ENCODE measurements at regions not wholly inside any gene's neighbourhood (a gene's known extent, or its start where the extent isn't known, plus 50 kb on each side); places are given as distances from the start of the nearest gene placed in this dataset.

- Histone ChIP-seq H3K4me1 (no peaks in the 10 kb centered on the region), H3K4me3 (no peak overlapping the region), H3K27ac (no peak overlapping the region), H3K9me3 (peaks cover 0 to 15% (median 0%) of the 10 kb centered on the region in 12 donors), H3K27me3 (peaks cover 0 to 18% (median 0%) of the 10 kb centered on the region in 9 donors), H3K36me3 (no peaks in the 10 kb centered on the region)
- intact Hi-C loops (cut with DNase I) = no loop called here
- 25 to 38% (median 30%) methylated on average over 4 to 5 of the region's 5 CpGs for WGBS, 4 donors
- TF ChIP-seq CTCF (IDR thresholded peaks at IDR 0.05) (no peak), POLR2A (IDR thresholded peaks at IDR 0.05) (no peak)
- ATAC-seq = no peak
- no peak for DNase-seq
Observed at GRCh38 chr2:118255771-118256372, 167.6 kb downstream of the INSIG2 start.

- intact Hi-C loops (cut with DNase I) = no loop called here
- TF ChIP-seq CTCF (IDR thresholded peaks at IDR 0.05) (no peak), POLR2A (IDR thresholded peaks at IDR 0.05) (no peak)
Observed at GRCh38 chr2:118255301-118255700, 167.0 kb downstream of the INSIG2 start.

GRCh38 chr2:118254116-118254515 is 165.8 kb downstream of the INSIG2 start:
- H3K36me3 ChIP-seq = no peaks in the 10 kb centered on the region
- ATAC-seq (no peak), DNase-seq (no peak)
- peaks cover 0 to 11% (median 0%) of the 10 kb centered on the region in 12 donors for H3K9me3 ChIP-seq
- intact Hi-C loops (cut with DNase I) = no loop called here
- H3K4me3 ChIP-seq = no peak overlapping the region
- WGBS, 4 donors = 77 to 81% (median 79%) methylated on average over 2 of the region's 2 CpGs
- no peak overlapping the region for H3K27ac ChIP-seq
- H3K4me1 ChIP-seq = no peaks in the 10 kb centered on the region
- H3K27me3 ChIP-seq = peaks cover 0 to 18% (median 0%) of the 10 kb centered on the region in 9 donors
- no peak for TF ChIP-seq CTCF (IDR thresholded peaks at IDR 0.05)

More at GRCh38 chr2:118255301-118255700, 167.0 kb downstream of the INSIG2 start:
- 49 to 69% (median 63%) methylated on average over 2 of the region's 2 CpGs for WGBS, 4 donors
- ATAC-seq = no peak
- peaks cover 0 to 15% (median 0%) of the 10 kb centered on the region in 12 donors for H3K9me3 ChIP-seq
- no peaks in the 10 kb centered on the region for H3K4me1 ChIP-seq
- no peak for DNase-seq
- no peak overlapping the region for H3K27ac ChIP-seq
- H3K27me3 ChIP-seq = peaks cover 0 to 18% (median 0%) of the 10 kb centered on the region in 9 donors
- no peaks in the 10 kb centered on the region for H3K36me3 ChIP-seq
- no peak overlapping the region for H3K4me3 ChIP-seq

GRCh38 chr2:118251427-118251826 is 163.2 kb downstream of the INSIG2 start:
- Histone ChIP-seq H3K27ac (no peak overlapping the region), H3K27me3 (peaks cover 0 to 14% (median 0%) of the 10 kb centered on the region in 9 donors), H3K36me3 (no peaks in the 10 kb centered on the region), H3K4me3 (no peak overlapping the region), H3K9me3 (no peaks in the 10 kb centered on the region), H3K4me1 (no peaks in the 10 kb centered on the region)
- intact Hi-C loops (cut with DNase I) = no loop called here
- DNase-seq = peak in 1 of 5 donors; percentile 10
- 41 to 57% (median 55%) methylated on average over 3 of the region's 3 CpGs for WGBS, 4 donors
- no peak for TF ChIP-seq CTCF (IDR thresholded peaks at IDR 0.05)
- no peak for TF ChIP-seq POLR2A (IDR thresholded peaks at IDR 0.05)
- ATAC-seq = peak; percentile 28 to 70 (median 44)
